ENCODE measurements at regions not wholly inside any gene's neighbourhood (a gene's known extent, or its start where the extent isn't known, plus 50 kb on each side); places are given as distances from the start of the nearest gene placed in this dataset.

GRCh38 chr21:17738176-17738953 is 80.8 kb downstream of the C21orf91 start:
- Histone ChIP-seq H4K20me1 (ENCODE audit: control insufficient read depth, extremely low read depth, insufficient read depth, low read length) (no peaks in the 10 kb centered on the region), H3K27ac (ENCODE audit: control insufficient read depth, insufficient read depth, low read length) (no peak overlapping the region), H3K36me3 (ENCODE audit: control insufficient read depth in 2 of 2, extremely low read depth in 1 of 2, insufficient read depth in 2 of 2, low read length in 2 of 2) (no peaks in the 10 kb centered on the region), H3K4me3 (ENCODE audit: control insufficient read depth in 2 of 3, extremely low read depth in 1 of 3, insufficient read depth in 2 of 3, low read depth in 1 of 3, low read length in 3 of 3) (no peak overlapping the region), H3K4me1 (ENCODE audit: control insufficient read depth, extremely low read depth, insufficient read depth, low read length) (peaks cover 5% of the 10 kb centered on the region), H3K9me1 (ENCODE audit: control insufficient read depth, extremely low read depth, insufficient read depth, low read length) (no peaks in the 10 kb centered on the region), H3K4me2 (ENCODE audit: control insufficient read depth, extremely low read depth, insufficient read depth, low read depth, low read length) (no peak overlapping the region), H2AFZ (ENCODE audit: control insufficient read depth, low read length) (no peak overlapping the region), H3K79me2 (ENCODE audit: control insufficient read depth, insufficient read depth, low read length) (no peaks in the 10 kb centered on the region), H3K9me3 (ENCODE audit: control insufficient read depth, low read depth, low read length) (no peaks in the 10 kb centered on the region), H3K27me3 (ENCODE audit: control insufficient read depth, extremely low read depth, insufficient read depth, low read length) (no peaks in the 10 kb centered on the region), H3K9ac (ENCODE audit: control insufficient read depth, extremely low read depth, insufficient read depth, low read length) (no peak overlapping the region)
- TF ChIP-seq EZH2 (IDR thresholded peaks at IDR 0.05; ENCODE audit: low read length) (no peak), CTCF (optimal IDR thresholded peaks at IDR 0.05 in 1 of 3, IDR thresholded peaks at IDR 0.05 in 1 of 3, conservative IDR thresholded peaks at IDR 0.05 in 1 of 3; ENCODE audit: extremely low read depth in 1 of 3, insufficient read depth in 2 of 3, low read length in 3 of 3) (no peak)
- FAIRE-seq (no peak), DNase-seq (ENCODE audit: low read depth, low spot score) (no peak)
- dilution Hi-C loops (cut with MboI; ENCODE audit: extremely low pct_ligation_motif_present, low sequenced_read_pairs): no loop called here

DNA sequence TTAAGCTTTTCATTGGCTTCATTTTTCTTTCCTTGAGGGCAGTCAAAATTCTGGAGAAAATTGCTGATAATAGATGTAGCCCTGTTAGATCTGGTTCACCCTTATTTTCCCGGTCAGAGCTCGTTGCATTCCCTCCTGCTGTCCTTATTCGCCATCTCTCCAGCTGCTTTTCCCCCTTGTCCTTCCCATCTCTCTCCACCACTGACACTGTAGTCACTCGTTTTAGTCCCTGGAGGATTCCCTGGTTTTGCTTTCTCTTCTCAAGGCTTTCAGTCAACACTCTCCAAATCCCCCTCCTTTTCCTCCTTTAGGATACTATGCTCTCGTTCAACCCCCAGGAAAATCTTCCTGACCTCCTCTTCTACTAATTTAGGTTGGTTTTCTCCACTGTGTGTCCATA is 83.1 kb downstream of the C21orf91 start:
- Histone ChIP-seq H3K79me2 (ENCODE audit: control insufficient read depth, insufficient read depth, low read length) (no peaks in the 10 kb centered on the region), H3K4me2 (ENCODE audit: control insufficient read depth, extremely low read depth, insufficient read depth, low read depth, low read length) (no peak overlapping the region), H3K9ac (ENCODE audit: control insufficient read depth, extremely low read depth, insufficient read depth, low read length) (no peak overlapping the region), H4K20me1 (ENCODE audit: control insufficient read depth, extremely low read depth, insufficient read depth, low read length) (no peaks in the 10 kb centered on the region), H3K4me1 (ENCODE audit: control insufficient read depth, extremely low read depth, insufficient read depth, low read length) (no peaks in the 10 kb centered on the region), H3K36me3 (ENCODE audit: control insufficient read depth in 2 of 2, extremely low read depth in 1 of 2, insufficient read depth in 2 of 2, low read length in 2 of 2) (no peaks in the 10 kb centered on the region), H3K27me3 (ENCODE audit: control insufficient read depth, extremely low read depth, insufficient read depth, low read length) (no peaks in the 10 kb centered on the region), H3K4me3 (ENCODE audit: control insufficient read depth in 2 of 3, extremely low read depth in 1 of 3, insufficient read depth in 2 of 3, low read depth in 1 of 3, low read length in 3 of 3) (no peak overlapping the region), H3K9me1 (ENCODE audit: control insufficient read depth, extremely low read depth, insufficient read depth, low read length) (no peaks in the 10 kb centered on the region), H2AFZ (ENCODE audit: control insufficient read depth, low read length) (no peak overlapping the region), H3K27ac (ENCODE audit: control insufficient read depth, insufficient read depth, low read length) (no peak overlapping the region), H3K9me3 (ENCODE audit: control insufficient read depth, low read depth, low read length) (no peaks in the 10 kb centered on the region)
- dilution Hi-C loops (cut with MboI; ENCODE audit: extremely low pct_ligation_motif_present, low sequenced_read_pairs): no loop called here
- DNase-seq (ENCODE audit: low read depth, low spot score) (no peak), FAIRE-seq (no peak)
- no peak for TF ChIP-seq EZH2 (IDR thresholded peaks at IDR 0.05; ENCODE audit: low read length)

DNA sequence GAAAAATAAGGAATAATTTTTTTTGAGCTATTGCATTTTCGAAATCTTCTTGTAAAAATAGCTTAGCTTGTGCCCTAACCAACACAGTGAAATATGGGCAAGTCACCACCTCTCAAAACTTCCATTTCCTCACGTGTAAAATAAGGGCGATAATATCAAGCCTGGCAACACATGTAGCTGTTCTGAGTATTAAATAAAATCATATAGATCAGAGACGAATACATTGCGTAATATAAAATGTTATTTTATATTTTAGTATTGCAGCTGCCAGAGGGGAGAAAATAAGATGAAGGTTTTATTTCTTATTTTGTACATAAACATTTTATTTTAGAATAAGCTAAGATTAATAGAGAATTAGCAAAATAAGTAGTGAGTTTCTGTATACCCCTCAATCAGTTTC is 85.9 kb downstream of the C21orf91 start:
- DNase-seq (ENCODE audit: low read depth, low spot score) (no peak), FAIRE-seq (no peak)
- Histone ChIP-seq H3K9ac (ENCODE audit: control insufficient read depth, extremely low read depth, insufficient read depth, low read length) (no peak overlapping the region), H2AFZ (ENCODE audit: control insufficient read depth, low read length) (no peak overlapping the region), H3K4me1 (ENCODE audit: control insufficient read depth, extremely low read depth, insufficient read depth, low read length) (peaks cover 3% of the 10 kb centered on the region), H3K4me3 (ENCODE audit: control insufficient read depth in 2 of 3, extremely low read depth in 1 of 3, insufficient read depth in 2 of 3, low read depth in 1 of 3, low read length in 3 of 3) (no peak overlapping the region), H3K79me2 (ENCODE audit: control insufficient read depth, insufficient read depth, low read length) (no peaks in the 10 kb centered on the region), H3K9me3 (ENCODE audit: control insufficient read depth, low read depth, low read length) (no peaks in the 10 kb centered on the region), H3K4me2 (ENCODE audit: control insufficient read depth, extremely low read depth, insufficient read depth, low read depth, low read length) (no peak overlapping the region), H3K27ac (ENCODE audit: control insufficient read depth, insufficient read depth, low read length) (no peak overlapping the region), H4K20me1 (ENCODE audit: control insufficient read depth, extremely low read depth, insufficient read depth, low read length) (no peaks in the 10 kb centered on the region), H3K36me3 (ENCODE audit: control insufficient read depth in 2 of 2, extremely low read depth in 1 of 2, insufficient read depth in 2 of 2, low read length in 2 of 2) (no peaks in the 10 kb centered on the region), H3K27me3 (ENCODE audit: control insufficient read depth, extremely low read depth, insufficient read depth, low read length) (no peaks in the 10 kb centered on the region), H3K9me1 (ENCODE audit: control insufficient read depth, extremely low read depth, insufficient read depth, low read length) (no peaks in the 10 kb centered on the region)
- dilution Hi-C loops (cut with MboI; ENCODE audit: extremely low pct_ligation_motif_present, low sequenced_read_pairs): no loop called here
- TF ChIP-seq CTCF (optimal IDR thresholded peaks at IDR 0.05 in 1 of 3, IDR thresholded peaks at IDR 0.05 in 1 of 3, conservative IDR thresholded peaks at IDR 0.05 in 1 of 3; ENCODE audit: extremely low read depth in 1 of 3, insufficient read depth in 2 of 3, low read length in 3 of 3): no peak

Measured in keratinocyte (primary cell).